ENCODE measurements at regions not wholly inside any gene's neighbourhood (a gene's known extent, or its start where the extent isn't known, plus 50 kb on each side); places are given as distances from the start of the nearest gene placed in this dataset.
"Not testable (repeated sequence)": the region's sequence is repeated elsewhere in the genome, so short reads cannot be mapped to it uniquely, and the experiment has no call there.

DNA sequence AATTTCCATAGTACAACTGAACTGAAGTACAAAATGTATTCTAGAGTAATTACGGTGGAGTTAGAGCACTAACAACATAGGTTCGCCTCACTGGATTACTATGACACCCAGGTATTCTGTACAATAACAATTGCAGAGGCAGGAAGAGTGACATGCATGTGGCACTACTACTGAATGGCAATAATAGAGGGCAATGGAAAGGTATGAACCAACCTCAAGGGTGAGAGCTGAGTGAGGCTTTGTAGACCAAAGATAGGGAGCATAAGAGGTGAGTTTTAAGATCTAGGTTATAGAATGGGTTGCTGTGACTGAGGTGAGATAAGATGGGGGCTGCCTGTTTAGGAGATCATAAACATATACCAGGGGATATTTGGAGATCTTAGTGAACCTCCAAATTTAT lies 343.1 kb downstream of the PCNX1 start:
- TF ChIP-seq RAD21 (IDR thresholded peaks at IDR 0.05) (no peak), FOXA2 (IDR thresholded peaks at IDR 0.05) (no peak), FOXA1 (IDR thresholded peaks at IDR 0.05) (no peak), YY1 (IDR thresholded peaks at IDR 0.05) (no peak), REST (IDR thresholded peaks at IDR 0.05) (no peak), JUND (IDR thresholded peaks at IDR 0.05) (no peak), ATF3 (IDR thresholded peaks at IDR 0.05) (no peak), HNF4G (IDR thresholded peaks at IDR 0.05) (no peak), HNF4A (conservative IDR thresholded peaks at IDR 0.05) (no peak), GABPA (IDR thresholded peaks at IDR 0.05 in 1 of 2, conservative IDR thresholded peaks at IDR 0.05 in 1 of 2) (no peak), SP1 (IDR thresholded peaks at IDR 0.05) (no peak)
- TF ChIP-seq, protein P1, sequence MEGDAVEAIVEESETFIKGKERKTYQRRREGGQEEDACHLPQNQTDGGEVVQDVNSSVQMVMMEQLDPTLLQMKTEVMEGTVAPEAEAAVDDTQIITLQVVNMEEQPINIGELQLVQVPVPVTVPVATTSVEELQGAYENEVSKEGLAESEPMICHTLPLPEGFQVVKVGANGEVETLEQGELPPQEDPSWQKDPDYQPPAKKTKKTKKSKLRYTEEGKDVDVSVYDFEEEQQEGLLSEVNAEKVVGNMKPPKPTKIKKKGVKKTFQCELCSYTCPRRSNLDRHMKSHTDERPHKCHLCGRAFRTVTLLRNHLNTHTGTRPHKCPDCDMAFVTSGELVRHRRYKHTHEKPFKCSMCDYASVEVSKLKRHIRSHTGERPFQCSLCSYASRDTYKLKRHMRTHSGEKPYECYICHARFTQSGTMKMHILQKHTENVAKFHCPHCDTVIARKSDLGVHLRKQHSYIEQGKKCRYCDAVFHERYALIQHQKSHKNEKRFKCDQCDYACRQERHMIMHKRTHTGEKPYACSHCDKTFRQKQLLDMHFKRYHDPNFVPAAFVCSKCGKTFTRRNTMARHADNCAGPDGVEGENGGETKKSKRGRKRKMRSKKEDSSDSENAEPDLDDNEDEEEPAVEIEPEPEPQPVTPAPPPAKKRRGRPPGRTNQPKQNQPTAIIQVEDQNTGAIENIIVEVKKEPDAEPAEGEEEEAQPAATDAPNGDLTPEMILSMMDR (IDR thresholded peaks at IDR 0.05; ENCODE audit: low read depth, low read length, missing input control), result no peak
- TF ChIP-seq, protein P2, sequence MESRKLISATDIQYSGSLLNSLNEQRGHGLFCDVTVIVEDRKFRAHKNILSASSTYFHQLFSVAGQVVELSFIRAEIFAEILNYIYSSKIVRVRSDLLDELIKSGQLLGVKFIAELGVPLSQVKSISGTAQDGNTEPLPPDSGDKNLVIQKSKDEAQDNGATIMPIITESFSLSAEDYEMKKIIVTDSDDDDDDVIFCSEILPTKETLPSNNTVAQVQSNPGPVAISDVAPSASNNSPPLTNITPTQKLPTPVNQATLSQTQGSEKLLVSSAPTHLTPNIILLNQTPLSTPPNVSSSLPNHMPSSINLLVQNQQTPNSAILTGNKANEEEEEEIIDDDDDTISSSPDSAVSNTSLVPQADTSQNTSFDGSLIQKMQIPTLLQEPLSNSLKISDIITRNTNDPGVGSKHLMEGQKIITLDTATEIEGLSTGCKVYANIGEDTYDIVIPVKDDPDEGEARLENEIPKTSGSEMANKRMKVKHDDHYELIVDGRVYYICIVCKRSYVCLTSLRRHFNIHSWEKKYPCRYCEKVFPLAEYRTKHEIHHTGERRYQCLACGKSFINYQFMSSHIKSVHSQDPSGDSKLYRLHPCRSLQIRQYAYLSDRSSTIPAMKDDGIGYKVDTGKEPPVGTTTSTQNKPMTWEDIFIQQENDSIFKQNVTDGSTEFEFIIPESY (IDR thresholded peaks at IDR 0.05), result no peak
- WGBS, result 94% methylated on average over 2 of the region's 2 CpGs
- Histone ChIP-seq H3K9me3 (ENCODE audit: control insufficient read depth in 4 of 4, low read length in 3 of 4) (no peaks in the 10 kb centered on the region), H3K4me3 (ENCODE audit: low read depth in 1 of 3, low read length in 3 of 3) (no peak overlapping the region), H3K27me3 (ENCODE audit: control insufficient read depth in 4 of 4, insufficient read depth in 4 of 4, low read length in 3 of 4) (no peaks in the 10 kb centered on the region), H3K9ac (ENCODE audit: low read depth in 1 of 2, low read length in 2 of 2) (no peak overlapping the region), H3K27ac (ENCODE audit: low read depth in 1 of 2, low read length in 2 of 2) (no peak overlapping the region), H3K4me1 (ENCODE audit: control insufficient read depth in 4 of 4, insufficient read depth in 4 of 4, low read length in 3 of 4) (no peaks in the 10 kb centered on the region), H3K36me3 (ENCODE audit: control insufficient read depth in 4 of 4, insufficient read depth in 3 of 4, low read depth in 1 of 4, low read length in 3 of 4) (no peaks in the 10 kb centered on the region)
- no peak for DNase-seq (ENCODE audit: low spot score)

- H3K4me1 ChIP-seq (ENCODE audit: control insufficient read depth in 4 of 4, insufficient read depth in 4 of 4, low read length in 3 of 4), result no peaks in the 10 kb centered on the region
- TF ChIP-seq FOXA1 (IDR thresholded peaks at IDR 0.05) (no peak), REST (IDR thresholded peaks at IDR 0.05) (no peak), TAF1 (conservative IDR thresholded peaks at IDR 0.05) (no peak)
- no peak for DNase-seq (ENCODE audit: low spot score)
- no peak overlapping the region for H3K9ac ChIP-seq (ENCODE audit: low read depth in 1 of 2, low read length in 2 of 2)
- H3K9me3 ChIP-seq (ENCODE audit: control insufficient read depth in 4 of 4, low read length in 3 of 4), result no peaks in the 10 kb centered on the region
- H3K4me3 ChIP-seq (ENCODE audit: low read depth in 1 of 3, low read length in 3 of 3), result no peak overlapping the region
- H3K27ac ChIP-seq (ENCODE audit: low read depth in 1 of 2, low read length in 2 of 2), result no peak overlapping the region
- no peaks in the 10 kb centered on the region for H3K36me3 ChIP-seq (ENCODE audit: control insufficient read depth in 4 of 4, insufficient read depth in 3 of 4, low read depth in 1 of 4, low read length in 3 of 4)
- no peaks in the 10 kb centered on the region for H3K27me3 ChIP-seq (ENCODE audit: control insufficient read depth in 4 of 4, insufficient read depth in 4 of 4, low read length in 3 of 4)
Measured at GRCh38 chr14:71250791-71251190, 343.5 kb downstream of the PCNX1 start.

DNA sequence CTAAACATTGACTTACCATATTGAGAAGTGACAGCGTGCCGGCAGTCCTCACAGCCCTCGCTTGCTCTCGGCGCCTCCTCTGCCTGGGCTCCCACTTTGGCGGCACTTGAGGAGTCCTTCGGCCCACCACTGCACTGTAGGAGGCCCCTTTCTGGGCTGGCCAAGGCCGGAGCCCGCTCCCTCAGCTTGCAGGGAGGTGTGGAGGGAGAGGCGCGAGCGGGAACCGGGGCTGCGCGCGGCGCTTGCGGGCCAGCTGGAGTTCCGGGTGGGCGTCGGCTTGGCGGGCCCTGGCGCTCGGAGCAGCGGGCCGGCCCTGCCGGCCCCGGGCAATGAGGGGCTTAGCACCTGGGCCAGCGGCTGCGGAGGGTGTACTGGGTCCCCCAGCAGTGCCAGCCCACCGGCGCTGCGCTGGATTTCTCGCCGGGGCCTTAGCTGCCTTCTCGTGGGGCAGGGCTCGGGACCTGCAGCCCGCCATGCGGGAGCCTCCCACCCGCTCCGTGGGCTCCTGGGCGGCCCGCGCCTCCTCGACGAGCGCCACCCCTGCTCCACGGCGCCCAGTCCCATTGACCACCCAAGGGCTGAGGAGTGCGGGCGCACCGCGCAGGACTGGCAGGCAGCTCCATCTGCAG lies 346.9 kb downstream of the PCNX1 start:
- H3K36me3 ChIP-seq (ENCODE audit: control insufficient read depth in 4 of 4, insufficient read depth in 3 of 4, low read depth in 1 of 4, low read length in 3 of 4); H3K9me3 ChIP-seq (ENCODE audit: control insufficient read depth in 4 of 4, low read length in 3 of 4); DNase-seq (ENCODE audit: low spot score); H3K27me3 ChIP-seq (ENCODE audit: control insufficient read depth in 4 of 4, insufficient read depth in 4 of 4, low read length in 3 of 4); H3K27ac ChIP-seq (ENCODE audit: low read depth in 1 of 2, low read length in 2 of 2); H3K4me1 ChIP-seq (ENCODE audit: control insufficient read depth in 4 of 4, insufficient read depth in 4 of 4, low read length in 3 of 4); H3K4me3 ChIP-seq (ENCODE audit: low read depth in 1 of 3, low read length in 3 of 3); H3K9ac ChIP-seq (ENCODE audit: low read depth in 1 of 2, low read length in 2 of 2): not testable (repeated sequence)
- 75% methylated on average over 53 of the region's 53 CpGs for WGBS
